Right lobe of liver (tissue), 6 donors: ENCODE measurements at regions not wholly inside any gene's neighbourhood (a gene's known extent, or its start where the extent isn't known, plus 50 kb on each side); places are given as distances from the start of the nearest gene placed in this dataset.

Experiments used
- ATAC-seq, 4 donors: fragments of 200-7000 bp; cut with Tn5 transposase; one replicate each; pipeline ENCODE4 v1.9.1; 2020; ENCODE audit warnings: mild to moderate bottlenecking in 4 of 4, moderate library complexity in 4 of 4
- DNase-seq, 3 donors: peaks; one replicate each; pipeline ENCODE4 v3.0.0-alpha.2; 2020
- H3K27ac ChIP-seq, 3 donors: fragments of 200-600 bp; one replicate each; pipeline ENCODE4 v1.8.0; 2022
- H3K27me3 ChIP-seq, 2 donors: fragments of 200-600 bp; one replicate each; pipeline ENCODE4 v1.8.0; 2022
- H3K36me3 ChIP-seq, 4 donors: fragments of 200-600 bp; sonication (generic) in 1 of 4; one replicate each; pipeline versions ENCODE4 v1.5.1 to v1.8.0; 2017 to 2022; ENCODE audit warnings: control low read depth in 1 of 4
- H3K4me1 ChIP-seq, 4 donors: fragments of 200-600 bp; sonication (generic) in 1 of 4; one replicate each; pipeline versions ENCODE4 v1.5.1 to v1.8.0; 2017 to 2022; ENCODE audit warnings: control low read depth in 1 of 4
- H3K4me3 ChIP-seq, 3 donors: fragments of 200-600 bp; one replicate each; pipeline ENCODE4 v1.8.0; 2022
- H3K9me3 ChIP-seq, 4 donors: fragments of 200-600 bp; sonication (generic) in 1 of 4; one replicate each; pipeline versions ENCODE4 v1.5.1 to v1.8.0; 2017 to 2022; ENCODE audit warnings: control low read depth in 1 of 4
- CTCF ChIP-seq, 4 donors: fragments of 200-600 bp in 3 of 4; fragments of 450-650 bp in 1 of 4; IDR thresholded peaks; one replicate each; pipeline versions ENCODE4 v1.5.1 to v1.8.0; 2016 to 2022; ENCODE audit warnings: antibody characterized with exemption in 4 of 4, mild to moderate bottlenecking in 2 of 4
- POLR2A ChIP-seq: fragments of 450-650 bp; IDR thresholded peaks from one replicate; pipeline ENCODE4 v1.6.1; 2017; ENCODE audit warnings: antibody characterized with exemption, mild to moderate bottlenecking
- WGBS: methylation state at CpG from one replicate; pipeline ENCODE4 v1.1.6; 2018; ENCODE audit warnings: low coverage, low lambda C conversion rate; ENCODE audit not compliant: insufficient coverage; ENCODE audit errors: missing lambda C conversion rate; 5-methylcytosine and 5-hydroxymethylcytosine counted together
- intact Hi-C, 2 donors: fragments of 100-400 bp; cut with DNase I; formaldehyde crosslinking; loops; one replicate each; pipeline versions ENCODE4 v1.11.2 to v1.14.1; 2022
- donor health status: DM: no; HTN: yes; CAD: no.
- donor health status: DM: no; HTN: no; CAD: no.
- donor health status: DM: no; HTN: no; CAD: no.
- donor health status: DM: no; HTN: yes; CAD: no.
- donor health status: DM: no; HTN: yes; CAD: no.

DNA sequence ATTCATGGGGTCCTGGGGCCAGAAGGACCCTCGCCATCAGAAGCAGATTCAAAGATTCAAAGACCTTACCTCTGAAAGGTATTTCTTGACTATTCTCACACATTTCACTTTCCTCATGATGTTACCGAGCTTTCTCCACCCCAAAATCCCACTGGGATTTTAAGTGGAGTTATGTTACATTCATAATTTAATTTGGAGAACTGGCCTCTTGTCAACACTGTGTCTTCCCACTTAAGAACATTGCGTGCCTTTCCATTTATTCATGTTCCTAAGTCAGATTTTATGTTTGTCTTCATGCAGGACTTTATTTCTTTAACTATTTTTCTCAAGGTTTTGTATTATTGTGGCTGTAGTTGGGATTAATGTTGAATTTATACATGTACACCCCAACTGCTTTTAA, 123.5 kb upstream of the BMPER start:
- WGBS, result 83% methylated on average over 3 of the region's 3 CpGs
- no peak for ATAC-seq
- no peaks in the 10 kb centered on the region for H3K27me3 ChIP-seq
- H3K27ac ChIP-seq, result no peak overlapping the region
- H3K9me3 ChIP-seq, result no peaks in the 10 kb centered on the region
- no peaks in the 10 kb centered on the region for H3K36me3 ChIP-seq
- DNase-seq, result no peak
- H3K4me1 ChIP-seq, result no peaks in the 10 kb centered on the region
- H3K4me3 ChIP-seq, result no peak overlapping the region
- intact Hi-C loops, result no loop called here
- no peak for TF ChIP-seq CTCF (IDR thresholded peaks at IDR 0.05)

DNA sequence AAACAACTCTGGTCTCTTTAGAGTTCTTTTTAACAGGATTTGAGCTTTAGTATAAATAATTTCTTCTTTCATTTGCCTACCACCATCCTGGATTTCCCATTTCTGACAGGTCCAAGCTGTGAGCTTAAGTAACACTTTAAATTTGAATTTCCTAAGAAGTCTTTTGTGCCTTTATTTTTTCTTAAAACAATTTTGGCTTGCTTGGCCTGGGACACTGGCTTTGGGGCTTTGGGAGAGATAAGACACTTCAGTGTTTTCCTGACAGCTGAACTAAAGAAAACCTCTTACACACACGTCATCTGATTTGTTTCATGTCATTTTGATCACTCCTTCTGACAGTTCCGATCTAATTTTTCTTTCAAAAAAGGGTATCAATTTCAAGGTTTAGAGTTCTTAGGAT, 121.3 kb upstream of the BMPER start:
- Histone ChIP-seq H3K27ac (no peak overlapping the region), H3K4me3 (no peak overlapping the region), H3K4me1 (no peaks in the 10 kb centered on the region), H3K36me3 (no peaks in the 10 kb centered on the region), H3K9me3 (no peaks in the 10 kb centered on the region), H3K27me3 (no peaks in the 10 kb centered on the region)
- TF ChIP-seq CTCF (IDR thresholded peaks at IDR 0.05), result no peak
- TF ChIP-seq POLR2A, result no peak
- intact Hi-C loops, result no loop called here
- 80% methylated on average over 2 of the region's 2 CpGs for WGBS
- ATAC-seq (no peak), DNase-seq (no peak)

GRCh38 chr7:33788531-33788930, 116.8 kb upstream of the BMPER start:
- H3K4me1 ChIP-seq, result no peaks in the 10 kb centered on the region
- no peak for DNase-seq
- H3K27me3 ChIP-seq, result no peaks in the 10 kb centered on the region
- TF ChIP-seq CTCF (IDR thresholded peaks at IDR 0.05) (no peak), POLR2A (no peak)
- ATAC-seq, result no peak
- H3K4me3 ChIP-seq, result no peak overlapping the region
- H3K27ac ChIP-seq, result no peak overlapping the region
- intact Hi-C loops, result no loop called here
- H3K9me3 ChIP-seq, result no peaks in the 10 kb centered on the region
- H3K36me3 ChIP-seq, result no peaks in the 10 kb centered on the region
- 100% methylated on average over 3 of the region's 6 CpGs for WGBS

DNA sequence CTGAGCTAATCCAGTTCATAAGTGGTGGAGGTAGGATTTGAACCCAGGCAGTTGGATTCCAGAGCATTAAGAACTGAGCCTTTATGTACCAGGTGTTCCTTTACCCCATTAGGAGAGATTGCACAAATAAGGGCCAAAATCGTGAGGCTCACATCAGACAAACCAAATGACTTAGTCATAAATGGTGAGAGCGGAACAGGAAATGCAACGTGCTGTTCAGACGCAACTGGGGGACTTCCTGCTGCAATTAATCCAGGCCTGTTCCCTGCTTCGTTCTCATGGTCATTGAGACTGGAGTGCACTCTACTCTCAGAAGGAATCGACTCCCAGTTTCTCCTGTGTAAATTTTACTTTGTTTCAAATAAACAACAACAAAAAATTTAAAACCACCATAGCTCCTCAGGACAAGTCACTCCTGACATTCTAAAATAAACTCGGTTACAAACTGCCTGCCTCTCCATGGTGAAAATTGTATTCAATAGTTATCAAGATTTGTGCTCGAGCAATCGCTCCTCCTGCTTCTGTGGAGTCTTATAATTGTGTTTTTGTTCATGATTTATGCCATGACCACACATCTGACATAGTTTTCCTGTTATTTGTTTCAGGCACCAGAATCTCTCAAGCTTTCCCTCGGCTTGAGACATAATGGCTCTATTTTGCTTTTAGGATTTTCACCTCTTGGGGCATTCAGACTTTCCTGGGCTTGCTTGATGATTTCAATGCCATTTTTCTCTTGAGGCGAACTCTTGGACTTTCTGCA, 115.3 kb upstream of the BMPER start:
- ATAC-seq (peak in 2 of 4 donors; percentile 47 to 64), DNase-seq (no peak)
- H3K36me3 ChIP-seq, result no peaks in the 10 kb centered on the region
- H3K27ac ChIP-seq, result no peak overlapping the region
- TF ChIP-seq CTCF (IDR thresholded peaks at IDR 0.05), result no peak
- no peak for TF ChIP-seq POLR2A
- no peak overlapping the region for H3K4me3 ChIP-seq
- intact Hi-C loops, result no loop called here
- no peaks in the 10 kb centered on the region for H3K27me3 ChIP-seq
- H3K9me3 ChIP-seq, result no peaks in the 10 kb centered on the region
- 39% methylated on average over 10 of the region's 11 CpGs for WGBS
- H3K4me1 ChIP-seq, result no peaks in the 10 kb centered on the region
